AG09319 (cell line): ENCODE measurements at regions not wholly inside any gene's neighbourhood (a gene's known extent, or its start where the extent isn't known, plus 50 kb on each side); places are given as distances from the start of the nearest gene placed in this dataset.
"Not testable (repeated sequence)": the region's sequence is repeated elsewhere in the genome, so short reads cannot be mapped to it uniquely, and the experiment has no call there.

Experiments used
- DNase-seq: peaks from one replicate; pipeline ENCODE4 v3.0.0-alpha.2; 2010; ENCODE audit warnings: low read depth; ENCODE audit errors: extremely low read depth
- TF ChIP-seq, protein P1 (sequence below): IDR thresholded peaks from 2 replicates; pipeline ENCODE4 v1.5.1; 2011; ENCODE audit warnings: low read depth, mild to moderate bottlenecking, inconsistent platforms, low read length, moderate library complexity

- no peak for DNase-seq
These were observed 147.9 kb upstream of the ABI3BP start for GRCh38 chr3:101141135-101141534.

DNA sequence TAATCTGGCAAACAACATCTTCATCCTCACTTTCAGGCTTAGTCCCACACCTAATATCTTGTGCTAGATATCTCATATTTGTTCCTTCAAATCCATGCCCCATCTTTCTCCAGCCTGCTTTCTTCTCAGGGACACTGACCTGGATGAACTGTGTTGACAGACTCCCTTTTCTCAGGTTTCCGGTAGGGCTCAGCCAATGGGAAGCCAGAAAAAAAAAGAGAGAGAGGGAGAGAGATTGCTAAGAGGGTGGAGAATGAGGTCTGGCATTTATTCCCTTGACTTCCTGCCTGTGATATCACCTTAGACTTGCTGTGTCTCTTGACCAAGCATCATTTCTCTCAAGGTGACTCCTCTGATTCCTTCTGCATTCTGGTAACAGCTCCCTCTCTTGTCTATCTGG is 145.6 kb upstream of the ABI3BP start:
- DNase-seq = no peak
- TF ChIP-seq, protein P1, sequence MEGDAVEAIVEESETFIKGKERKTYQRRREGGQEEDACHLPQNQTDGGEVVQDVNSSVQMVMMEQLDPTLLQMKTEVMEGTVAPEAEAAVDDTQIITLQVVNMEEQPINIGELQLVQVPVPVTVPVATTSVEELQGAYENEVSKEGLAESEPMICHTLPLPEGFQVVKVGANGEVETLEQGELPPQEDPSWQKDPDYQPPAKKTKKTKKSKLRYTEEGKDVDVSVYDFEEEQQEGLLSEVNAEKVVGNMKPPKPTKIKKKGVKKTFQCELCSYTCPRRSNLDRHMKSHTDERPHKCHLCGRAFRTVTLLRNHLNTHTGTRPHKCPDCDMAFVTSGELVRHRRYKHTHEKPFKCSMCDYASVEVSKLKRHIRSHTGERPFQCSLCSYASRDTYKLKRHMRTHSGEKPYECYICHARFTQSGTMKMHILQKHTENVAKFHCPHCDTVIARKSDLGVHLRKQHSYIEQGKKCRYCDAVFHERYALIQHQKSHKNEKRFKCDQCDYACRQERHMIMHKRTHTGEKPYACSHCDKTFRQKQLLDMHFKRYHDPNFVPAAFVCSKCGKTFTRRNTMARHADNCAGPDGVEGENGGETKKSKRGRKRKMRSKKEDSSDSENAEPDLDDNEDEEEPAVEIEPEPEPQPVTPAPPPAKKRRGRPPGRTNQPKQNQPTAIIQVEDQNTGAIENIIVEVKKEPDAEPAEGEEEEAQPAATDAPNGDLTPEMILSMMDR = no peak

More at GRCh38 chr3:101141135-101141534, 147.9 kb upstream of the ABI3BP start:
- TF ChIP-seq, protein P1 = no peak

DNA sequence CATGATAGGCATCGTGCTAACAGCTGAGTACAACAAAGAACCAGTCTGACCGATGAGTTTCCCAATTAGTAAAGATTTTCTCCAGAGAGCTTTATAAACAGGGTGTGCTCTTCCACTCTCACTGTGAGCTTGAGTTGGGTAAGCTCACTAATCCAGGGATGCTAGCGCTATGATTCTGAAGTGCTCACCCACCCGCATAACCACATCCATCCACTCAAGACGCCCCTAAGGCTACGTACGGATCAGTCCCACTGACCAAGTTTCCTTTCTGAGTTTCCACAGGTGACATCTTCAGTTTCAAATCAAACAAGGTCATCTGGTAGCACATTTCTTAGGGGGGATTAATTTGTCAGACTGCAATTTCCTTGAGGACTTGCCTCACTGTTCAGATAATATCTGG is 141.1 kb upstream of the ABI3BP start:
- TF ChIP-seq, protein P1 = no peak
- DNase-seq = no peak

GRCh38 chr3:101133652-101134051 is 140.4 kb upstream of the ABI3BP start:
- TF ChIP-seq, protein P1 = no peak
- DNase-seq = no peak

- not testable (repeated sequence) for DNase-seq
These were observed 140.0 kb upstream of the ABI3BP start for GRCh38 chr3:101133197-101133596.

DNA sequence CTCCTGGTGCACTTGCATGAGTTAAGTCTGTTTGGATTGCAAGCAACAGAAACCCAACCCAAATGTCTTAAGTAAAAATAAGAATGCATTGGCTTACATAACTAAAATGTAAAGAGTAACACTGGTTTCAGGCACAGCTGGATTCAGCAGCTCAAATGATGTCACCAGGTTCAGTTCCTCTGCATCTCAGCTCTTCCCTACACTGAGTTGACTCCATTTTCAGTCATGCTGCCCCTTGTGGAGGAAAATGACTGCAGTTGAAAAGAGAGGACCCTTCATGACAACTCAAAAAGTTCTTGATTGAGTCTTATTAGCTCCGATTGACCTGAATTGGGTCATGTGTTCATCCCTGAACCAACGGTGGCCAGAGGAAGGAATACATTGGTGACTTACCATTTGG is 138.5 kb upstream of the ABI3BP start:
- TF ChIP-seq, protein P1 = no peak
- DNase-seq = no peak

DNA sequence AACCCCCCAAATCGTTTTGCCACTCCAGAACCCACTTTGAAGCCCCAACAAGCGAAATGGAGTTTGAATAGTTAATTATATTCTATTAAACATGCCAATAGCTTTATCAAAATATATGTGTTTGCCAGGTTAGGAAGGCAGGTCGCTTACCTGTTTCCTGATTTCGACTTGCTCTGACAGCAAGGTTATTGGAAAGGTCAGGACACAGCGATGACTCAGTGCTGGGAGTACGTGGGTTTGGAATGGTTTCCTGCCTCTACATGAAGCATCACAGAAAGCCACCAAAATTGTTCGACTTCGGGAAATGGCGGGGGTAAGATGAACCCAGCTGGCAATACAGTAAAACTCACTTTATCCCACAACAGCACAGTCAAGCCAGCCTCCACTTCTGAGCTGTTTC is 135.6 kb upstream of the ABI3BP start:
- no peak for DNase-seq
- TF ChIP-seq, protein P1 = no peak

- TF ChIP-seq, protein P1 = no peak
- no peak for DNase-seq
These were observed 134.8 kb upstream of the ABI3BP start for GRCh38 chr3:101128001-101128400.
